ENCODE measurements at regions not wholly inside any gene's neighbourhood (a gene's known extent, or its start where the extent isn't known, plus 50 kb on each side); places are given as distances from the start of the nearest gene placed in this dataset.

DNA sequence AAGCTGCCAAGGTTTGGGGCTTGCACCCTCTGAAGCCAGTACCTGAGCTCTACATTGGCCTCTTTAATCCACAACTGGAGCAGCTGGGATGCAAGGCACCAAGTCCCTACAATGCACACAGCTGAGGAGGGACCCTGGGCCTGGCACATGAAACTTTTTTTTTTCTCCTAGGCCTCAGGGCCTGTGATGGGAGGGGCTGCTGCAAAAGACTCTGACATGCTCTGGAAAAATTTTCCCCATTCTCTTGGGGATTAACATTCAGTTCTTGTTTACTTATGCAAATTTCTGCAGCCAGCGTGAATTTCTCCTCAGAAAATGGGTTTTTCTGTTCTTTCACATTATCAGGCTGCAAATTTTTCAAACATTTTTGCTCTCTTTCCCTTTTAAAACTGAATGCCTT is 1072.2 kb downstream of the BRINP3 start:
- WGBS, 2 donors, result 47 to 65% methylated on average over 1 of the region's 1 CpG

DNA sequence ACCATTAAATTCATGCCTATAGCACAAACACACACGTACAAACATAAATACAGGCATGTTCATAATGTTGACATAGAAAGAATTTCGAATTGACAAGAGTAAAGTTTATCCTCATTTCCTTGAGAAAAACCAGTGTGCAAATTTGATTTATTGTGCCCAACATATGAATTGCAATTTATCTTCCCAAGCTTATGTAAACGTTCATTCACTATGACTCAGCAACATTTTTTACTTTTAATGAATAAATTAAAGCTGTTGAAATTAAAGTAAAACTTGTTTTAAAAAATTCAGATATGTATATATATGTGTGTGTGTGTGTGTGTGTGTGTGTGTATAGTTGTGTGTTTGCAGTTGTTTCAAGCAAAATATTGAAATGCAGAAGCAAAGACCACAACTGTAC is 1067.9 kb downstream of the BRINP3 start:
- H3K27me3 ChIP-seq, result no peaks in the 10 kb centered on the region
- no peaks in the 10 kb centered on the region for H3K9me3 ChIP-seq
- WGBS, 2 donors, result 10 to 19% methylated on average over 3 of the region's 3 CpGs
- no peak overlapping the region for H3K4me3 ChIP-seq
- TF ChIP-seq POLR2A (IDR thresholded peaks at IDR 0.05) (no peak), POLR2AphosphoS5 (IDR thresholded peaks at IDR 0.05) (no peak), EP300 (IDR thresholded peaks at IDR 0.05) (no peak)
- TF ChIP-seq, protein P1, sequence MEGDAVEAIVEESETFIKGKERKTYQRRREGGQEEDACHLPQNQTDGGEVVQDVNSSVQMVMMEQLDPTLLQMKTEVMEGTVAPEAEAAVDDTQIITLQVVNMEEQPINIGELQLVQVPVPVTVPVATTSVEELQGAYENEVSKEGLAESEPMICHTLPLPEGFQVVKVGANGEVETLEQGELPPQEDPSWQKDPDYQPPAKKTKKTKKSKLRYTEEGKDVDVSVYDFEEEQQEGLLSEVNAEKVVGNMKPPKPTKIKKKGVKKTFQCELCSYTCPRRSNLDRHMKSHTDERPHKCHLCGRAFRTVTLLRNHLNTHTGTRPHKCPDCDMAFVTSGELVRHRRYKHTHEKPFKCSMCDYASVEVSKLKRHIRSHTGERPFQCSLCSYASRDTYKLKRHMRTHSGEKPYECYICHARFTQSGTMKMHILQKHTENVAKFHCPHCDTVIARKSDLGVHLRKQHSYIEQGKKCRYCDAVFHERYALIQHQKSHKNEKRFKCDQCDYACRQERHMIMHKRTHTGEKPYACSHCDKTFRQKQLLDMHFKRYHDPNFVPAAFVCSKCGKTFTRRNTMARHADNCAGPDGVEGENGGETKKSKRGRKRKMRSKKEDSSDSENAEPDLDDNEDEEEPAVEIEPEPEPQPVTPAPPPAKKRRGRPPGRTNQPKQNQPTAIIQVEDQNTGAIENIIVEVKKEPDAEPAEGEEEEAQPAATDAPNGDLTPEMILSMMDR (IDR thresholded peaks at IDR 0.05), result no peak
- no peaks in the 10 kb centered on the region for H3K4me1 ChIP-seq
- H3K27ac ChIP-seq, result no peak overlapping the region
- intact Hi-C loops (cut with DNase I), result no loop called here
- no peaks in the 10 kb centered on the region for H3K36me3 ChIP-seq
- DNase-seq, result no peak

More for the DNA sequence above, 1072.2 kb downstream of the BRINP3 start:
- H3K27me3 ChIP-seq, result no peaks in the 10 kb centered on the region
- TF ChIP-seq EP300 (IDR thresholded peaks at IDR 0.05) (no peak), POLR2AphosphoS5 (IDR thresholded peaks at IDR 0.05) (no peak), POLR2A (IDR thresholded peaks at IDR 0.05) (no peak)
- TF ChIP-seq, protein P1 (IDR thresholded peaks at IDR 0.05), result no peak
- H3K4me3 ChIP-seq, result no peak overlapping the region
- H3K9me3 ChIP-seq, result no peaks in the 10 kb centered on the region
- no peaks in the 10 kb centered on the region for H3K4me1 ChIP-seq
- no peaks in the 10 kb centered on the region for H3K36me3 ChIP-seq
- no peak for DNase-seq
- intact Hi-C loops (cut with DNase I), result no loop called here
- H3K27ac ChIP-seq, result no peak overlapping the region

DNA sequence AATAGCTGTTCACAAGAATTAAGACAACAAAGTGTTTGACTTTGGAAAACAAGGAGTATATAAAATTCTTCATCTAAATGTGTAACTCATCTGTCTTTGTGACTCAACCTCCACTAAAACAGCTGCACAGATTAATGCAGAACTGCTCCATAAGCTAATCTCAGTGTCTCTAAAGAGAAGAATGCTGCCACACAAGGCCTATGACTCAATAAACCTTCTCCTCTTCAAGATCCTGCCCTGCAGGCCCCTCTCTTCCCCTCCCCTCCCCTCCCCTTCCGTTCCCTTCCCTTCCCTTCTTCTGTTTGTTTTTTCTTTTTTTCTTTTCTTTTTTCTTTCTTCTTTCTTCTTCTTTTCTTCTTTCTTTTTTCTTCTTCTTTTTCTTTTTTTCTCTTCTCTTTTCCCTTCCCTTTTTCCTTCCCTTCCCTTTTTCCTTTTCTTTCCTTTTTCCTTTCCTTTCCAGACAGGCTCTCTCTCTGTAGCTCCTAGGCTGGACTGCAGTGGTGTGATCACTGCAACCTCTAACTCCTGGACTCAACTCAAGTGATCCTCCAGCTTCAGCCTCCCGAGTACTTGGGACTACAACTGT is 1052.8 kb downstream of the BRINP3 start:
- Histone ChIP-seq H3K36me3 (no peaks in the 10 kb centered on the region), H3K27ac (no peak overlapping the region), H3K9me3 (no peaks in the 10 kb centered on the region), H3K27me3 (no peaks in the 10 kb centered on the region), H3K4me3 (no peak overlapping the region), H3K4me1 (no peaks in the 10 kb centered on the region)
- DNase-seq, result no peak
- intact Hi-C loops (cut with DNase I), result no loop called here
- WGBS, 2 donors, result 72 to 80% methylated on average over 2 of the region's 2 CpGs
- TF ChIP-seq POLR2AphosphoS5 (IDR thresholded peaks at IDR 0.05), result no peak
- TF ChIP-seq EP300 (IDR thresholded peaks at IDR 0.05), result no peak
- TF ChIP-seq, protein P1 (IDR thresholded peaks at IDR 0.05), result no peak
- no peak for TF ChIP-seq POLR2A (IDR thresholded peaks at IDR 0.05)

DNA sequence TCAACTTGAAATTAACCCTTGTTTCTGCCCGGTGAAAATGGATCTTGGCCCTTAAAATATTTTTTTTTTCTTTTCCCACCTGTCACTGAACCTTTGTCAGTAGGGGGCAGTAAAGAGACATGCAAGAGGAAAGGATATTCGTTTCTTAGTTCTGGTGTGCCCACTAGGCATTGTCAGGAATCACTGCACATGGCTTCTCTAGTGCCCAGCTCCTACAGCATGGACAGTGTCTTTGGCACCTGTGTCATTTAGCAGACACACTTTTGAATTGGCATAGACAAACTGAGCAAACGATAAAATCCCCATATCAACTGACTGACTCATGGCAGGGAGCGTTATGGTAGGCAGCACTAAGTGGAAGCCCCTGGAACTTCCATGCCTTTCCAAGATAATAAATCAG is 1048.1 kb downstream of the BRINP3 start:
- H3K4me3 ChIP-seq, result no peak overlapping the region
- intact Hi-C loops (cut with DNase I), result no loop called here
- TF ChIP-seq EP300 (IDR thresholded peaks at IDR 0.05) (no peak), POLR2A (IDR thresholded peaks at IDR 0.05) (no peak), POLR2AphosphoS5 (IDR thresholded peaks at IDR 0.05) (no peak)
- TF ChIP-seq, protein P1 (IDR thresholded peaks at IDR 0.05), result peak in 1 of 4 experiments; percentile 19
- 63 to 75% methylated on average over 4 of the region's 4 CpGs for WGBS, 2 donors
- no peaks in the 10 kb centered on the region for H3K36me3 ChIP-seq
- no peak overlapping the region for H3K27ac ChIP-seq
- H3K9me3 ChIP-seq, result no peaks in the 10 kb centered on the region
- H3K4me1 ChIP-seq, result no peaks in the 10 kb centered on the region
- DNase-seq, result no peak
- no peaks in the 10 kb centered on the region for H3K27me3 ChIP-seq

DNA sequence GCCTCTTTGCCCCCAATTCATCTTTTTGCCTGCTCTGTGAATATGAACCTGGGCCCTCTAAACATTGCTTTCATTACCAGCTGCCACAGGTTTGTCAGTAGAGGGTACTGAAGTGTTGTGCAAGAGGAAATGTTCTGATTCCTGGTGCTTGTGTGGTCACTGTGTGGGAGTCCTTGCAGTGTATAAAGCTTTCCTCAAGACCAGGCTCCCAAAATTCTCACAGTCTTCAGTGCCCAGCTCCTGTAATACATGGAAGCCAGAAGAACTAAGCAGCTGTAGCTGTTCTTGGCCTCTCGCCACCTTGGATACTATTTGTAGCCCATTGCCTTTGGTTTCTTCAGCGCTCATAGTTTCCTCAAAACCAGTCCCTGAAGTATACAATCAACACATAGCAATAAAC is 1046.2 kb downstream of the BRINP3 start:
- no peaks in the 10 kb centered on the region for H3K4me1 ChIP-seq
- intact Hi-C loops (cut with DNase I), result no loop called here
- H3K36me3 ChIP-seq, result no peaks in the 10 kb centered on the region
- TF ChIP-seq POLR2AphosphoS5 (IDR thresholded peaks at IDR 0.05), result no peak
- TF ChIP-seq EP300 (IDR thresholded peaks at IDR 0.05), result no peak
- TF ChIP-seq POLR2A (IDR thresholded peaks at IDR 0.05), result no peak
- TF ChIP-seq, protein P1 (IDR thresholded peaks at IDR 0.05), result no peak
- H3K9me3 ChIP-seq, result no peaks in the 10 kb centered on the region
- no peak overlapping the region for H3K4me3 ChIP-seq
- H3K27me3 ChIP-seq, result no peaks in the 10 kb centered on the region
- no peak for DNase-seq
- H3K27ac ChIP-seq, result no peak overlapping the region
- 92 to 95% methylated on average over 2 of the region's 2 CpGs for WGBS, 2 donors

Data from sigmoid colon (tissue), 6 donors.